ENCODE measurements at regions not wholly inside any gene's neighbourhood (a gene's known extent, or its start where the extent isn't known, plus 50 kb on each side); places are given as distances from the start of the nearest gene placed in this dataset.

DNA sequence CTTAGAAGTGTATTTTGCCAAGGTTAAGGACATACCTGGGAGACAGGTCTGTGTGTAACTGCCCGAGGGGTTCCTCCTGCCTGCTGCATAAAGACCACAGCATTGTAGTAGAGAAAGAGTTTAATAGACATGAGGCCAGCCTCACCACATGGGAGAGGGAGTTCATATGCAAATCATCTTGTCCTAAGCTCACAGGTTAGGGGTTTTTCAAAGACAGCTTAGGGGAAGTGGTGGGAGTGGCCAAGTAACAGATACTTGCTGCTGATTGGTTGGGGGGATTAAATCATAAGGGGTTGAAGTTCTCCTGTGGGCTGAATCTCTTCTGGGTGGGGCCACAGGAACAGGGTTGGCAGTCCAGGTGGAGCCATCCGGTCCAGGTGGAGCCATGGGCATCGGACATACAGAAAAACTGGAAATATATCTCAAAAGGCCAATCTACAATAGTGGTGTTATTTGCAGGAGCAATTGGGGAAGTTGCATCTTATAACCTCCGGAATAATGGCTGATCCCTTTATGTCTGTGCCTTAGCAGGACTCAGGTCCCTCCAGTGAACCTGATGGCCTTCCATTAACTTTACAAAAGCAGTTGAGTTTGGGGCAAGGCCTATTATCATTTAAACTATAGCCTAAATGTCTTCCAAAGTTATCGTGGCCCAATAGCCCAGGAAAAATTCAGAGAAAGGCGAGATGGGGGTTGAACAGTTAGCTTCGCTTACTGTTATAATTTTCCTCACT is 86.0 kb upstream of the MFGE8 start:
- H3K9ac ChIP-seq (ENCODE audit: insufficient read depth, low read depth, low read length) = no peak overlapping the region
- no TSS peak for BruUV-seq (replicated peaks)
- ATAC-seq (no peak), FAIRE-seq (no peak), DNase-seq (ENCODE audit: low spot score) (no peak)
- no peak for TF ChIP-seq TSC22D2 (CRISPR knock-in tag; IDR thresholded peaks at IDR 0.05; ENCODE audit: borderline replicate concordance)
- TF ChIP-seq PPARG (CRISPR knock-in tag; conservative IDR thresholded peaks at IDR 0.05) = no peak
- TF ChIP-seq SRSF1 (optimal IDR thresholded peaks at IDR 0.05; ENCODE audit: low read depth, low read length) = no peak
- TF ChIP-seq, protein P1, sequence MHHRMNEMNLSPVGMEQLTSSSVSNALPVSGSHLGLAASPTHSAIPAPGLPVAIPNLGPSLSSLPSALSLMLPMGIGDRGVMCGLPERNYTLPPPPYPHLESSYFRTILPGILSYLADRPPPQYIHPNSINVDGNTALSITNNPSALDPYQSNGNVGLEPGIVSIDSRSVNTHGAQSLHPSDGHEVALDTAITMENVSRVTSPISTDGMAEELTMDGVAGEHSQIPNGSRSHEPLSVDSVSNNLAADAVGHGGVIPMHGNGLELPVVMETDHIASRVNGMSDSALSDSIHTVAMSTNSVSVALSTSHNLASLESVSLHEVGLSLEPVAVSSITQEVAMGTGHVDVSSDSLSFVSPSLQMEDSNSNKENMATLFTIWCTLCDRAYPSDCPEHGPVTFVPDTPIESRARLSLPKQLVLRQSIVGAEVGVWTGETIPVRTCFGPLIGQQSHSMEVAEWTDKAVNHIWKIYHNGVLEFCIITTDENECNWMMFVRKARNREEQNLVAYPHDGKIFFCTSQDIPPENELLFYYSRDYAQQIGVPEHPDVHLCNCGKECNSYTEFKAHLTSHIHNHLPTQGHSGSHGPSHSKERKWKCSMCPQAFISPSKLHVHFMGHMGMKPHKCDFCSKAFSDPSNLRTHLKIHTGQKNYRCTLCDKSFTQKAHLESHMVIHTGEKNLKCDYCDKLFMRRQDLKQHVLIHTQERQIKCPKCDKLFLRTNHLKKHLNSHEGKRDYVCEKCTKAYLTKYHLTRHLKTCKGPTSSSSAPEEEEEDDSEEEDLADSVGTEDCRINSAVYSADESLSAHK (CRISPR knock-in tag; IDR thresholded peaks at IDR 0.05; ENCODE audit: borderline replicate concordance) = no peak
- TF ChIP-seq ARID4A (CRISPR knock-in tag; IDR thresholded peaks at IDR 0.05; ENCODE audit: borderline replicate concordance) = no peak
- no peak for TF ChIP-seq ZNF558 (CRISPR knock-in tag; IDR thresholded peaks at IDR 0.05; ENCODE audit: borderline replicate concordance)
- no peak for TF ChIP-seq MXD4 (CRISPR knock-in tag; IDR thresholded peaks at IDR 0.05)
- no peak for TF ChIP-seq RNF219 (CRISPR knock-in tag; IDR thresholded peaks at IDR 0.05)
- no peak for TF ChIP-seq SYNCRIP (IDR thresholded peaks at IDR 0.05; ENCODE audit: insufficient read depth, low read depth, low read length)
- H3K4me2 ChIP-seq (ENCODE audit: low read depth, low read length) = no peak overlapping the region
- H4K20me1 ChIP-seq (ENCODE audit: insufficient read depth, low read length) = no peaks in the 10 kb centered on the region
- no peak overlapping the region for H3K27ac ChIP-seq (ENCODE audit: extremely low read length, insufficient read depth, low read length)
- in situ Hi-C loops (cut with HindIII; ENCODE audit: extremely low pct_ligation_motif_present, low pct_unique_long_range_greater_than_20kb) (no loop called here), intact Hi-C loops (cut with micrococcal nuclease; ENCODE audit: unreplicated experiment) (no loop called here)
- ChIA-PET CTCF (ENCODE audit: low intra/inter-chr PET ratio, low total read pairs) (no interaction called here), POLR2A (no interaction called here)
- no peaks in the 10 kb centered on the region for H3K79me2 ChIP-seq (ENCODE audit: insufficient read depth, low read length)
- WGBS (ENCODE audit: low lambda C conversion rate) = 64% methylated on average over 7 of the region's 7 CpGs
- H3K9me3 ChIP-seq (ENCODE audit: low read length) = no peaks in the 10 kb centered on the region
- peaks cover 21% of the 10 kb centered on the region for H3K4me1 ChIP-seq (ENCODE audit: insufficient read depth, low read length)
- H3K36me3 ChIP-seq (replicated peaks in 1 of 2; ENCODE audit: control insufficient read depth in 1 of 2, insufficient read depth in 2 of 2, low read length in 2 of 2) = no peaks in the 10 kb centered on the region
- H2AFZ ChIP-seq (ENCODE audit: low read length) = no peak overlapping the region
- H3K27me3 ChIP-seq (ENCODE audit: control insufficient read depth in 1 of 2, insufficient read depth in 2 of 2, low read length in 2 of 2) = peaks cover 0 to 4% of the 10 kb centered on the region in 2 experiments; a peak in 2 of 5 replicates
- H3K4me3 ChIP-seq (replicated peaks in 1 of 3; ENCODE audit: insufficient read depth in 1 of 3, low read depth in 2 of 3, low read length in 3 of 3) = no peak overlapping the region
